ENCODE measurements at regions not wholly inside any gene's neighbourhood (a gene's known extent, or its start where the extent isn't known, plus 50 kb on each side); places are given as distances from the start of the nearest gene placed in this dataset.
"Not testable (repeated sequence)": the region's sequence is repeated elsewhere in the genome, so short reads cannot be mapped to it uniquely, and the experiment has no call there.

GRCh38 chr13:54069958-54070357, 1041.3 kb downstream of the OLFM4 start:
- H3K27me3 ChIP-seq (replicated peaks in 1 of 4; ENCODE audit: control insufficient read depth in 3 of 4, extremely low read depth in 1 of 4, insufficient read depth in 3 of 4, low read length in 3 of 4); H2BK5ac ChIP-seq (ENCODE audit: low read depth, low read length); H2BK120ac ChIP-seq (replicated peaks; ENCODE audit: low read depth, low read length); H4K91ac ChIP-seq (replicated peaks; ENCODE audit: insufficient read length, low read length); CTCF ChIA-PET (ENCODE audit: partially characterized antibody); H2AFZ ChIP-seq (ENCODE audit: low read length); H4K5ac ChIP-seq (ENCODE audit: insufficient read length, low read depth, low read length); H3K56ac ChIP-seq (replicated peaks; ENCODE audit: insufficient read length, low read depth, low read length); H4K8ac ChIP-seq (ENCODE audit: extremely low read depth, insufficient read depth, low read length); H3K79me2 ChIP-seq (ENCODE audit: control insufficient read depth in 1 of 2, insufficient read depth in 2 of 2, low read length in 2 of 2); H3K4me3 ChIP-seq (ENCODE audit: extremely low read depth in 1 of 4, insufficient read depth in 2 of 4, low read depth in 3 of 4, low read length in 4 of 4); H3K4me1 ChIP-seq (replicated peaks in 1 of 4; ENCODE audit: control insufficient read depth in 3 of 4, insufficient read depth in 4 of 4, low read length in 3 of 4); H3K14ac ChIP-seq (ENCODE audit: insufficient read length); H2BK15ac ChIP-seq (ENCODE audit: low read length); H3K9ac ChIP-seq (replicated peaks in 1 of 4; ENCODE audit: extremely low read depth in 1 of 4, low read depth in 3 of 4, low read length in 3 of 4); H3K4ac ChIP-seq (replicated peaks; ENCODE audit: insufficient read length, low read depth, low read length); FAIRE-seq; H3K18ac ChIP-seq (ENCODE audit: extremely low read depth, low read length); H3K23ac ChIP-seq (ENCODE audit: insufficient read length); H2AK5ac ChIP-seq (ENCODE audit: low read depth, low read length); H3K4me2 ChIP-seq (ENCODE audit: insufficient read depth in 1 of 2, low read depth in 2 of 2, low read length in 2 of 2); H3K36me3 ChIP-seq (ENCODE audit: control insufficient read depth in 2 of 4, insufficient read depth in 4 of 4, low read length in 3 of 4); H3K23me2 ChIP-seq (ENCODE audit: low read depth, low read length); H3K27ac ChIP-seq (ENCODE audit: low read depth, low read length); H4K20me1 ChIP-seq (replicated peaks in 1 of 2; ENCODE audit: control insufficient read depth in 1 of 2, insufficient read depth in 2 of 2, low read length in 2 of 2); H2BK20ac ChIP-seq (ENCODE audit: low read length); POLR2A ChIA-PET (ENCODE audit: partially characterized antibody); H3K79me1 ChIP-seq (ENCODE audit: low read depth, low read length); H2BK12ac ChIP-seq (ENCODE audit: low read depth, low read length): not testable (repeated sequence)
- peaks cover 10 to 15% of the 10 kb centered on the region in 2 experiments for H3K9me3 ChIP-seq (ENCODE audit: insufficient read depth in 2 of 2, low read depth in 1 of 2, low read length in 1 of 2)
- TF ChIP-seq YY1 (IDR thresholded peaks at IDR 0.05; ENCODE audit: low read depth, low read length) (0 out of 2 replicates have a peak, but pooled peaks have one; percentile 51), EP300 (IDR thresholded peaks at IDR 0.05; ENCODE audit: borderline replicate concordance in 1 of 2, low read depth in 2 of 2, low read length in 2 of 2) (peak in 1 of 2 experiments; percentile 91; a peak in 1 of 3 replicates), TEAD4 (IDR thresholded peaks at IDR 0.05; ENCODE audit: low read depth, low read length) (peak; percentile 66), POU5F1 (IDR thresholded peaks at IDR 0.05; ENCODE audit: low read depth, low read length) (0 out of 2 replicates have a peak, but pooled peaks have one; percentile 32)
- WGBS, 2 experiments (ENCODE audit: extremely low coverage in 1 of 2, insufficient coverage in 1 of 2, insufficient read length in 1 of 2, insufficient replicate concordance in 2 of 2, low coverage in 1 of 2, low lambda C conversion rate in 2 of 2, missing lambda C conversion rate in 1 of 2): 80% methylated on average over 8 of the region's 8 CpGs; no CpG with 5 or more reads in 1 of the 2 experiments
- peak in 1 of 2 experiments; percentile 58 for DNase-seq (ENCODE audit: low read depth in 1 of 2, low spot score in 2 of 2)

Measured in H1 (cell line).